Hematopoietic multipotent progenitor cell treated with erythropoietin and hydrocortisone succinate and interleukin-3 and kit ligand, for 8 days (in vitro differentiated cells): ENCODE measurements at regions not wholly inside any gene's neighbourhood (a gene's known extent, or its start where the extent isn't known, plus 50 kb on each side); places are given as distances from the start of the nearest gene placed in this dataset.
"Not testable (repeated sequence)": the region's sequence is repeated elsewhere in the genome, so short reads cannot be mapped to it uniquely, and the experiment has no call there.

Source experiments
- DNase-seq: peaks from one replicate; pipeline ENCODE4 v3.0.0-alpha.2; 2015

DNA sequence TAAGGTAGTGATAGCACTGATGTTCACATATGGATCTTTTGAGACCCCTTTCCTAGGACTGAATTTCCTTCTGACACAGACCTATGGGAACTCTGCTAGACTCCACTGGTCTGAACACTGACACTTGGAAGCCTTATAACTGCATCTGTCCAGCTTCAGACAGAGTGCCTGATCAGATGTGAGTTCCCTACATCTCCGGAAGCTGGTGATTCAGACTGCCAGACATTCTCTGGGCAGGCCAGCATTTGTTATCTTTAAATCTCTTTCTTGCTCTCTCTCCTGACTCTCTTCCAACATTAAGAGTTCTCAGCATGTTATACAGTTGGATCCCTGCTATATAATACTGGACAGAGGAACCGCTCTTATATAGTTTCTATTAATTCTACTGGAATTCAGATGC is 408.5 kb downstream of the ZEB2 start:
- DNase-seq = no peak

DNA sequence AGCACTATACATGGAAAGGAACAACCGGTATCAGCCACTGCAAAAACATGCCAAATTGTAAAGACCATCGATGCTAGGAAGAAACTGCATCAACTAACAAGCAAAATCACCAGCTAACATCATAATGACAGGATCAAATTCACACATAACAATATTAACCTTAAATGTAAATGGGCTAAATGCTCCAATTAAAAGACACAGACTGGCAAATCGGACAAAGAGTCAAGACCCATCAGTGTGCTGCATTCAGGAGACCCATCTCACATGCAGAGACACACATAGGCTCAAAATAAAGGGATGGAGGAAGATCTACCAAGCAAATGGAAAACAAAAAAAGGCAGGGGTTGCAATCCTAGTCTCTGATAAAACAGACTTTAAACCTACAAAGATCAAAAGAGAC is 413.8 kb downstream of the ZEB2 start:
- not testable (repeated sequence) for DNase-seq

DNA sequence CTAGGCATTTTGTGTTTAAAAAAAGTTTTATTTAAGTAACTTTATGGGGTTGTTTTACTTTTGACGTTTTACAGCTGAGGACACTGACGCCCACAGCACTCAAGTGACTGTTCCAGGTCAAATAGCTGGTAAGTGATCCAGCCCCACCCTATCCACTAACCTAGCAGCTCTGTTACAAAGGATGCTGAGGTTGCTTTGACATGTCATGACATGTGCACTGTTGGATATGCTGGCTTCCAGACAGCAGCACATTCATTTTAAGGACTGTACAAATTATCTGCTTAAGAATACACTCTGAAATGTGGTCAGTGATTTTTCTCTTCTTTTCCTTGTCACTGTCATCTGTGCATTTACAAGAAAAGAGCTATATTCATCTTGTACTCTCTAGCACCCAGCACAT is 417.5 kb downstream of the ZEB2 start:
- DNase-seq = no peak

DNA sequence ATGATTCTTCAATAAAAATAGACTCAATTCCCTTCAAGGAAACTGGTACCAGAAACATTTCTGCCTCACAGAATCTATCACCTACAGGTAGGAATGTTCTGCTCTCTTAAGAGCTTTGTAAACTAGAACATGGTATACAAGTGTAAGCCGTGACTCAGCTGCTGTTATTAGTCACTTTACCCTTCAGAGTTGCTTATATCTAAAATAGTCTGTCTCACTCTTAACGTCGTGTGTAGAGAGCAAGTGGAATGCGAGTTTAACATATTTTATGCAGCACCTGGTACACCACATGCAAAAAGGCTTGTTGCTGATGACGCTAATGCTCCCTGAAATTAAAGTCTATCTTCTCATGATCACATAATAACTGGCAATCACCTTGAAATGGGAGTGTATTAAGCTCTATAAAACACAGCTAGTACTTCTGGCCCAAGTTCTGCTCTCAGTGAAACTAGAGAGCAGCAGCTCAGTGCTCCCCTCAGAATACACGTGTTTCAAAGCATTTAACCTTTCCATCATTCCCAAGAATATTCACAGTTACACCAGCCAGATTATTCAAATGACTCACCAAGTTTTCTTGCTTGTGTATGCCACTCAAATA is 420.0 kb downstream of the ZEB2 start:
- no peak for DNase-seq

DNA sequence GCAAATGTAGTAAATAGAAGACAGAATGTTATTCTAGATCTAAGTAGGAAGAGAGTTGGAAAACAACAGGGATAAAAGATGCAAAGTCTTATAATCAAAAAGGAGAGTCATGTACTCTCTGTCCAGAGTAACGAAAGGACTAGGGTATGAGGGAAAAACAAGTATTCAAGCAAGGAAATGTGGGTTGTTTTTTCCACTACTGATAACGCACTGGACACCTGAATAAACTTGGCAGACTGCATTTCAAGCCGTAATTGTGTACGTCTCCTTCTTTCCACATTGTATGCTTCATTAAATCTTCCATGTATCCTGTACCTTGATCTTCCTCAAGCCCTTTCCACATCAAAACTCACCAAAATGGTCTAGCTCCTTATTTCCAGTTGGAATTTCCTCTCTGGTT is 420.6 kb downstream of the ZEB2 start:
- no peak for DNase-seq

DNA sequence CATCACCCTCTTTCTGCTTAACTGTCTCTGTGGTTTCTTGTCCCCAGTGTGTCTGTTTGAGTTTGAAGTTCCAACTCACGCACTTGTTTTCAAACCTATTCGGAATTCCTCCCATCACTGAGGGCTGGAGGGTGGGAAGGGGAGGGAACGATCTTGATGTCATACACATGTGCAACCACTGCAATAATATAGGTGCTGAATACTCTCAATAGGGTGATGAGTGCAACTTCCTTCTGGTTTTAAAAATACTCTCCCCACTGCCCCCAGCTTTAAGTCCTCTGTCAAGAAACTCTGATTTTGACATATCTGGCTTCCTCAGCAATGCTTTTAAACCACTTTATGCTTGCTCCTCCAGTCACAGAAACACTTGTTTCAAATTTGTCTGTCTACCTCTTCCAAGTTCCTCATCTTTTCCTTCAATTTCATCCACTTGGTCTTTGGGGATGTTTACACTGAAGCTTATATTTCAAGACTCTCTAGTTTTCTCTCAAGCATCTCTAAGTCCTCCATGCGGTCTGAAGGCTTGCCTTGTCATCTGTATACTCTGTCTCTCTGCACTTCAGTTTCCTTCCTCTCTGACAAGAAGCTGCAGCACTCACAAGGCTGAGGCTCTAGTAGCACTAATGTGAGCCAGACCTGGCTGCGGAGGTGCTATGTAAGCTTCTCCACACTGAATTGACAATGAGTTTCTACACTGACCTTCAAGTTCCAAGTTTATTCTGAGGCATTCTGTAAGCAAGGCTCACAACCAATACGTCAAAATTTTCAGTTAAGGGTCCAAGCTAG is 422.3 kb downstream of the ZEB2 start:
- no peak for DNase-seq

DNA sequence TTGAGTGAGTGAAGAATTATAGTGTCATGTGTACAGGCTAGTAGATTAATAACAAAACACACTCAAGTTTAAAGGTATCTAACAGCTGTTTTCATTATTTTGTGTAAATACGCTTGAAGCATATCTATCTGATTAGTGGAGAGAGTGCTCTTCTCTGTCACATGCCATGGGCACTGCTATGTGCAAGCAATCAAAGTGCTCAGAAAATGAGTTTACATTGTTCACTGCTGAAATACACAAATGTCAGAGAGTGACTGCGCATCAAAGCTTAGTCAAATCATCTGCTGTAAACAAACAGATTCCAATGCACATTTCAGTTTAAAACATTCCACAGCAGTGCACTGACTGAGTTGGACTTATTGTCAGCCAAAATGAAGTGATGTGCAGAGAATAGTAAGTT is 423.4 kb downstream of the ZEB2 start:
- no peak for DNase-seq

DNA sequence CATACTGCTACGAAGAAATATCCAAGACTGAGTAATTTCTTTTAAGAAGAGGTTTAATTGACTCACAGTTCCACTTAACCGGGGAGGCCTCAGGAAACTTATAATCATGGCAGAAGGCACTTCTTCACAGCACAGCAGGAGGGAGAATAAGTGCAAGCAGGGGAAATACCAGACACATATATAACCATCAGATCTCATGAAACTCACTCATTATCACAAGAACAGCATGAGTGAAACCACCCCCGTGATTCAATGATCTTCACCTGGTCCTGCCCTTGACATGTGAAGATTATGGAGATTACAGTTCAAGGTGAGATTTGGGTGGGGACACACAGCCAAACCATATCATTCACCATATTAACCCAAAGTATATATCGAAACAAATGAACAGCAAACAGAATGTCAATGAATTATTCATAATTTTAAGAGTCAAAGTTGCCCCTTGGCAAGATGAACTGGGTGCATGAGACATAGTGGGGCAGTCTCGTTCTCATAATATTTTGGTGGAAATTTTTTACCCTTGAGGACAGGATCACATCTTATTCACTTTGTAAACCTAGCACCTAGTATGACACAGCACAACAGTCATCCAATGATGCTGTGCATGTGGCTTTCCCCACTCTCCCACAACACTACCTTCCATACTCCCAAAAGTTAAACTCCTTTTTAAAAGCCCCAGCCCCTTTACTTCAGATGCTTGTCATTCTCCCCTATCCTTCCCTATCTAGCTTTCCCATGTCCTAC is 425.3 kb downstream of the ZEB2 start:
- no peak for DNase-seq

DNA sequence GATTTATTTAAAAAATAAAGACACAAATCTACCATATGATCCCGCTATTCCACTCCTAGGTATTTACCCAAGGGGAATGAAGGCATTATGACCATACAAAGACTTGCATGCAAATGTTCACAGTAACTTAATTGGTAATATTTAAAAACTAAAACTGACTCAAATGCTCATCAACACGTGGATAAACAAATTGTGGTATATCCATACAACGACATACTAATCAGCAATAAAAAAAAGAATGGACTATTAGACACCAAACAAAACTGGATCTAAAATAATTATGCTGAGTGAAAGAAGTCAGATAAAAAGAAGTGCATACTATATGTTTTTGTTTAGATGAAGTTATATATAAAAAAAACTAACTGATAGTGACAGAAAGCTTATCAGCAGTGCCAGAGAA is 428.3 kb downstream of the ZEB2 start:
- no peak for DNase-seq

DNA sequence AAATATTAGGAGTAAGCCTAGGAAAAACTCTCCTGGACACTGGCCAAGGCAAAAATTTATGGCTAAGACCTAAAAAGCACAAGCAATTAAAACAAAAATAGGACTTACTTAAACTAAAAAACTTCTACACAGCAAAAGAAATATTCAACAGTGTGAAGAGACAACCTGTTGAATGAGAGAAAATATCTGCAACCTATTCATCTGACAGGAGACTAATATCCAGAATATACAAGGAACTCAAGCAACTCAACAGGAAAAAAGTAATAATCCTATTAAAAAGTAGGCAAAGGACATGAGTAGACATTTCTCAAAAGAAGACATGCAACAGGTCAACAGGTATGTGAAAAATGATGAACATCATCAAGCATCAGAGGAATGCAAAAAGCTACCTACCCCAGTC is 431.1 kb downstream of the ZEB2 start:
- no peak for DNase-seq

DNA sequence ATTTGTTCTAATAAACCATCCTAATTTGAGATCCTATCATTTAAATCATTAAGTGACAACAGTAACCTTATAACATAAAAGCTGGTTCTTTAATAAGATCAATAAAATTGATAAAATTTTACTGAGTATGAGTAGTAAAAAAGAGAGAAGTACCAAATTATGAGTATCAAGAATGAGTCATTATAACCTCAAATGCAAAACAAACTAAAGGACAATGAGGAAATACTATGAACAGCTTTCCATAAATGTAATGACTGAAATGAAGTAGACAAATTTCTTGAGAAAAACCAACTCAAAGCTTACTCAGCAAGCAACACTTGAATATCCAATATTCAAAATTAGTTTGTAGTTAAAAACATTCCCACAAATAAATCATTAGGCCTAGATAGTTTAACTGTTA is 433.0 kb downstream of the ZEB2 start:
- no peak for DNase-seq

DNA sequence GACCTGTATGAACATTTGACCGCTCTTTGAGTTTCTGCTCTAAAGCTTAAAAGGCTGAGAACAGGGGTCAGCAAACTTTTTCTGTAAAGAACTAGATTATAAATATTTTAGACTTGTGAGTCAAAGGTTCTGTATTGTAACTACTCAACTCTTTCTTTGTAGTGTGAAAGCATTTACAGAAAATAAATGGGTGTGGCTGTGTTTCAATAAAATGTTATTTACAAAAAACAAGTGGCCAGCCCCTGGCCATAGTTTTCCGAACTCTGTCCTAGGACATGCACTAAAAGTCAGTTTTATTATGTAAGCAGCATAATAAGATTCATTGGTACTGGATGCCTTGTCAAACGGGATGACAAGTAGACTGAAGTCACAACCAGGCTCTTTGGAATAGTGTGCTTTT is 434.9 kb downstream of the ZEB2 start:
- no peak for DNase-seq

DNA sequence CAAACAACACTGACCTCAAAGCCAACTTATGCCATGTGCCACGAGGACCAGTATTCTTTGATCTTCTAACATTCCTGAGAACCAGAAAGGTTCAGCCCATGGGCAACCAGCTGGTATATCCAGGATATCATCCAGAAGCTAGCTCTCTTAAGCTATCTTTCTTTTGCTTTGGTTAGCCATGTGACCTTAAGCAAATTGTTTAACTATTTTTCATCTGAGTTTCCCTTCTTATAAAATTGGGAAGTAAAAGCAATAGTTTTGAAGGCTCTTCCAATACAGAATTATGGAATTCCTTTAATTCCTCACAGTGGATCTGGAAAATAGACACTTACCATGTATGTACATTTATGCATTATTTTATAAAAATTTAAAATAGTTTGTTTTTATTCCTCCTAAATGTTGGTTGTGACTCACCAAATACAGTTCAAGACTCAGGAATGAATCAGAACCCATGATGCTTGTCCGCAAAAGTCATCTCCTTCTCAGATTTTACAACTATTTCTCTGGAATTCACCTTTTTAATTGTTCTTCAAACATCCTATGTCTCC is 435.7 kb downstream of the ZEB2 start:
- DNase-seq = no peak

DNA sequence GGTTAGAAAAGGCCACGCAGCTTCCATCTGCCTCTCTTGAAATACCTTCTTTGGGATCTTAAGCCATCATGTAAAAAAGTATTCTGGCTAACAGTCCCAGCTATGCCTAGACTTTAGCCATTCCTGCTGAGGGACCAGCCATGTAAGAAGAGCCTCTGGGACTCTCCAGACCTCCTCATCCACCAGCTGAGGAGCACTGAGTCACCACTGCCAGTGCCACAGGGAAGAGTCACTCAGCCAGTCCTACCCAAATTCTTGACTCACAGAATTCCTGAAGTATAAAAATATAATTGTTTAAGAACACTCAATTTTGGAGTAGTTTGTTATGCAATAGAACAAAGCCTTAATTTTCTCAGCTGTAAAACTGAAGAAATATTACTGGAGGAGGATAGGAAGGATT is 436.7 kb downstream of the ZEB2 start:
- DNase-seq = no peak

DNA sequence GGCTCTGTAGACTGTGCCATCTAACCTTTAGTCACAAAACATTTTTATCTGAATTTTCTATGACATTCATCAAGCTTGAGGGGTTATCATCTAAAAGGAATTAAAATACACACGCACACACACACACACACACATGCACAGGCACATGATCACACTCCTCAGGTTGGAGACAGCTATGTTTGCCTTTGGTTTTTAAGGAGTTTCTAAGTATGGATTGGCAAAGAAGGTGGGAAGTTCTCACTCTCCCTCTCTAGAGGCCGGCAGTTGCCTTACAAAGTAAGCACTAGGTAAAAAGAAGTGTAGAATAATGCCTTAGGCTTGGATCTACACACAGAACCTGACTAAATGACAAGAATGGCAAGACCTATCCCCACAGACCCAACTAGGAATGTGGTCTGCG is 437.1 kb downstream of the ZEB2 start:
- DNase-seq = no peak

DNA sequence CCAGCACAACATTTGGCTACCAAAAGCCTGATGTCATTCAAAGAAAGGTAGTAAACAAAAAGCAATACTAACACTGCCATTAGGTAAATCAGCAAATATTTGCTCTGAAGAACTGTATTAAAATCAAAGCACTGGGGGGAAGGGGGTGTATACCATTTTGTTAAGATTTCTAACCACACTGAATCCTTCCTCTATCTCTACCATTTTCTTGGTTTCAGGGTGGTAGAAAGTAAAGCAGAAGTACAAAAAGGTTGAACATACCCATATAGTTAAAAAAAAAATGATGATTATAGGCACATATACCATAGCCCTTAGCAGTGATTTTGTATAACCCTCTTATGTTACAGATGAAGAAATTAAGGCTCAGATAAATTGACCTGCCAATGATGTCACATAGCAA is 437.6 kb downstream of the ZEB2 start:
- no peak for DNase-seq

DNA sequence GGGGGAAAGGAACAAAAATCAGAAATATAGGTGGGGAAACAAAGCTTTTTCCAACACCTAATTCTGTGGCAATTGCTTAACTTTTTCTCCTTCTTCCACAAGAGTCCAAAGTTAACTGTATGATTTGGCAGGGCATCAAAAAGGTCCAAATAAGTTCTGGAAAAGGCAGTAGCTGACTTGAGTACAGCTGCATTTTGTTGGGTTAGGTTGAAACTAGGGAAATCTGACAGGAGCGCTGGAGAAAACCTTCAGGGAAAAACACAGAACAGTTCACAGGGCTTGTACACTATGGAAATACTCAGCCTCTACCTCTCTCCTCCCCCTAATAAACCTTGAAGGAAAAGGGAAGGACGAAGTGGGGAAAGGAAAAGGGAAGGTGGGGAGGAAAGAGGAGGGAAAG is 438.6 kb downstream of the ZEB2 start:
- no peak for DNase-seq

DNA sequence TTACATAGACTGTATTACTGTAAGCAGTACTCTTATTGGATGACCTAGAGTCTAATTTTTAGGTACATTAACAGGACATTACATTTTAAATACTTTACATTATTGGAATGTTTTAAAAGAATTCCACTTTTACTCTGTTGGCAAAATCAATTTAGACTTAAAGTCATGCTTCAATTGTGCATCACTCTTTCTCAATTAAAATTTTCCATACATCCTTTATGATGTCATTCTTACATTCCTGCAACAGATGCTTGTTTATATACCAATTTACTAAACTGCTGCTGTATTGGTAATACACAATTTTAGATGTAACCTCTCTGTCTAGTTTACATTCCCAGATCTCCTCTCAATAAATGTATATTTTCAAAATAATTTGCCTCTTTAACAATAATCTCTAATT is 440.1 kb downstream of the ZEB2 start:
- no peak for DNase-seq

DNA sequence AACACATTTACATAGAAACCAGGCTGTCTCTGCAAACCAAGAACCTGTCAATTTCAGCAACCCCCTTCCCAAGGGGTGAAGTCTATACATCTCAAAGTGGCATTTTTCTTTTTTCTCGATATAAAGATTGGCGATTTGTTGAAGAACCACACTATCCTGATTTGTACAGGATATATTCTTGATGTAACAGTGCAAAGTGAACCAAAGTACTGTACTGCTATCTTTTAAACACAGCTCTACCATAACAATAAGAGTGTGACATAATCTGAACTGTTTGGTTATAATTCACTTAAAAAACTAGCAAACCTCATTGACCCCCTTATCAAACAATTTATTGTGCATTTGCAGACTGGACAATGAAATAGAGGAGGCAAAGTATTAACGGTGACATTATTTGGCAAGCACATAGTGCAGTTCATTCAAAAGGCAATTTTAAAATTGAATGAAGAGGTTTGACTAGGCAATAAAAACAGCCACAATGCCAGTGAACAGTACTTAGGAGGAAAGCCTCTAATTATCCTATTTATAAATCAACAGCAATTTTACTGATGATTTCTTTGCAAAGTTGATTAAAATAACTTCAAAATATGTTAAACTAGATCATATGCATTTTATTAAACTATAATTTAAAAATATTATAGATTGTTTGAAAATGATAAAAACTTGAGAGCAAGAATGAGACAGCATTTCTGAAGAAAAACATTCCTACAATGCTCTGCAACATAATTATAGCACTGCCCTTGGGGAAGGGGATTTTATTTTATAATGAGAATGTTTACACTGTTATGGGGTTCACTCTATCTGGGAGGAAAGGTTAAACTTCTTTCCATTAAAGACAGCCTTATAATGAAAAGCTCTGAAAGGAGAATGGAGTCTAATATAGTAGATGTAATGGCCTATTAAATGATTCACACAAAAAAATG is 440.9 kb downstream of the ZEB2 start:
- no peak for DNase-seq

DNA sequence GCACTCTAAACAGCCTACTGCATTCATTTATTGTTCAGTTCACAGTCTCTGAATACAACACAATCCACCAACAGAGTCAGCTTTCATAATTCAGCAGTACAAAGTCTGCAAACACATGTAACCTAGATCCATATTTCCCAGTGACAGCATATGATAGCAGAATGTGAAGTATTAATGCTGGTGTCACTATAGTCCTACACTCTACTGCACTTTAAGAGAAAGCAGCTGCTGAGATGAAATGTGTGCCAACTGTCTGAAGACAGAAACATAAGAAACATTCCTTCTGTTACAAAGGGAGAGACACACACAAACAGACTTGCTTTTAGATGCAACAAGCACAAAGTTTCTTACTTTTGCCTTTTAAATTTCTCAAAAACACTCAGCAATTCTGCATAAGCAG is 441.8 kb downstream of the ZEB2 start:
- no peak for DNase-seq

DNA sequence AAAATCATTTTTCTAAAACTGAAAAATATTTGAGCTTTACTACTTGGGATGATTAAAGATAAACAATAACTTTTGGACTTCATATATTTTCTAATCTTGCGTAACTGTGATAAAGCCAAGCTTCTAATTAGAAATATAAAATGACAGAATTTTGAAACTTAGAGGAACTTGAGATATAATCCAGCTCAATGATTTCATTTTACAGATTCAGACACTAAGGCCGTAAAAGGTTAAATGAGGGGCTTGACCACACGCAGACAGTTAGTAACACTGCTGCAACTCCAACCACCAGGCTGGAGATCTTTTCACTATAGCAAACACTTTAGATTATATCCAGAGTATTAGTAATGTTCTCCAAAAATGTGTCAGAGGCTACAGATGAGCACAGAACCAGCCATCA is 445.5 kb downstream of the ZEB2 start:
- no peak for DNase-seq

DNA sequence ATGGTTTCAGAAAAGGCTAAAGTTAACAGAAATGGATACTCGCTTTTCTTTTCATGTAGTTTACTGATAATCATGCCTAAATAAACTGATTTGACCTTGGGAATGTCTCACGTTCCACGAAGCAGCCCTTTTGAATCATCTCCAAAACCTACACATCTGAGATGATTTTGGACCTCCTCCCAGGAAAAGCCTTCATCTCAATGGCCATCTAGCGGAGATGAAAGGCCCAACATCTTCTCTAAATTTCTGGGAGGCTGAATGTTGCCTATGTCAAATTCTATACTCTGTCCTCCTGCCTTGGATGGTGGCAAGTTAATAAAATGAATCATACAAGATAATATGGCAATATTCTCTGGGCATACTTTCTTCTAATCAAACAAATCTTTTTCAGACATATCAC is 448.5 kb downstream of the ZEB2 start:
- DNase-seq = no peak

DNA sequence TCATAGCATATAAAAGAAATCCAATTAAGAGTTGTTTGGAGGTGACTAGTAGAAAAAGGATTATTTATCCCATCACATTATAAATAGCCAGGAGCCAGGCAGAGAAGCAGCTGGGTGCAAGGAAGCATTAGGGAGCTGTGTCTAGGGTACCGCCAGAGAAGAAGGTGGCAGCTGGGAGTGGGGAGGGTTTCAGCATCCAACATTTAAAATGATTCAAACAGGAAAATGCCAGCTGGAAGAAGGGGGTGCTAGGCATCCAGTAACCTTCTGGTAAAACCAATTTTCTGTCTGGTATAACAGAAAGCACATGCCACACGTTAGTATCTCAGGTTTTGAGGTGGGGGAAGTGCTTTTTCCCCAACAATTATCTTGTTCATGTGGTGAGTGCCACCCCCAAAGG is 452.4 kb downstream of the ZEB2 start:
- no peak for DNase-seq
